ENCODE measurements at regions not wholly inside any gene's neighbourhood (a gene's known extent, or its start where the extent isn't known, plus 50 kb on each side); places are given as distances from the start of the nearest gene placed in this dataset.
A peak's percentile ranks its signal among the peaks of the same experiment; 100 is the strongest.

- Histone ChIP-seq H3K36me3 (ENCODE audit: insufficient read depth, low read length) (no peaks in the 10 kb centered on the region), H3K27ac (ENCODE audit: low read depth, low read length) (no peak overlapping the region), H3K9me3 (ENCODE audit: low read depth, low read length) (no peaks in the 10 kb centered on the region), H3K4me3 (ENCODE audit: insufficient read depth, low read length) (no peak overlapping the region), H2AFZ (ENCODE audit: low read length) (no peak overlapping the region), H3K79me2 (ENCODE audit: insufficient read depth, low read length) (no peaks in the 10 kb centered on the region), H3K4me2 (ENCODE audit: insufficient read depth, low read length) (no peak overlapping the region), H4K20me1 (ENCODE audit: insufficient read depth, low read length) (no peaks in the 10 kb centered on the region), H3K27me3 (ENCODE audit: insufficient read depth, low read length) (peaks cover 7% of the 10 kb centered on the region), H3K4me1 (ENCODE audit: insufficient read depth, low read length) (no peaks in the 10 kb centered on the region)
- no peak for TF ChIP-seq CTCF (IDR thresholded peaks at IDR 0.05; ENCODE audit: extremely low read depth, low read depth, low read length)
- DNase-seq (ENCODE audit: insufficient read length, low spot score, missing footprints): no peak
These were observed 178.2 kb downstream of the ENC1 start for GRCh38 chr5:74462356-74462755.

GRCh38 chr5:74461251-74461650, 179.3 kb downstream of the ENC1 start:
- H3K79me2 ChIP-seq (ENCODE audit: insufficient read depth, low read length): no peaks in the 10 kb centered on the region
- TF ChIP-seq CTCF (IDR thresholded peaks at IDR 0.05; ENCODE audit: extremely low read depth, low read depth, low read length): no peak
- DNase-seq (ENCODE audit: insufficient read length, low spot score, missing footprints): no peak
- H3K4me2 ChIP-seq (ENCODE audit: insufficient read depth, low read length): no peak overlapping the region
- H3K4me1 ChIP-seq (ENCODE audit: insufficient read depth, low read length): no peaks in the 10 kb centered on the region
- peaks cover 7% of the 10 kb centered on the region for H3K27me3 ChIP-seq (ENCODE audit: insufficient read depth, low read length)
- no peaks in the 10 kb centered on the region for H3K36me3 ChIP-seq (ENCODE audit: insufficient read depth, low read length)
- H2AFZ ChIP-seq (ENCODE audit: low read length): no peak overlapping the region
- H3K27ac ChIP-seq (ENCODE audit: low read depth, low read length): no peak overlapping the region
- H3K4me3 ChIP-seq (ENCODE audit: insufficient read depth, low read length): no peak overlapping the region
- no peaks in the 10 kb centered on the region for H3K9me3 ChIP-seq (ENCODE audit: low read depth, low read length)
- H4K20me1 ChIP-seq (ENCODE audit: insufficient read depth, low read length): no peaks in the 10 kb centered on the region

GRCh38 chr5:74460694-74461093, 179.8 kb downstream of the ENC1 start:
- H2AFZ ChIP-seq (ENCODE audit: low read length): peak overlapping the region; percentile 44
- no peak overlapping the region for H3K4me3 ChIP-seq (ENCODE audit: insufficient read depth, low read length)
- no peaks in the 10 kb centered on the region for H3K9me3 ChIP-seq (ENCODE audit: low read depth, low read length)
- no peak for TF ChIP-seq CTCF (IDR thresholded peaks at IDR 0.05; ENCODE audit: extremely low read depth, low read depth, low read length)
- no peak overlapping the region for H3K27ac ChIP-seq (ENCODE audit: low read depth, low read length)
- no peaks in the 10 kb centered on the region for H4K20me1 ChIP-seq (ENCODE audit: insufficient read depth, low read length)
- no peak overlapping the region for H3K4me2 ChIP-seq (ENCODE audit: insufficient read depth, low read length)
- no peak for DNase-seq (ENCODE audit: insufficient read length, low spot score, missing footprints)
- H3K79me2 ChIP-seq (ENCODE audit: insufficient read depth, low read length): no peaks in the 10 kb centered on the region
- peaks cover 7% of the 10 kb centered on the region for H3K27me3 ChIP-seq (ENCODE audit: insufficient read depth, low read length)
- H3K4me1 ChIP-seq (ENCODE audit: insufficient read depth, low read length): no peaks in the 10 kb centered on the region
- no peaks in the 10 kb centered on the region for H3K36me3 ChIP-seq (ENCODE audit: insufficient read depth, low read length)

GRCh38 chr5:74459984-74460383, 180.5 kb downstream of the ENC1 start:
- no peaks in the 10 kb centered on the region for H3K4me1 ChIP-seq (ENCODE audit: insufficient read depth, low read length)
- no peak overlapping the region for H3K4me2 ChIP-seq (ENCODE audit: insufficient read depth, low read length)
- H3K79me2 ChIP-seq (ENCODE audit: insufficient read depth, low read length): no peaks in the 10 kb centered on the region
- TF ChIP-seq CTCF (IDR thresholded peaks at IDR 0.05; ENCODE audit: extremely low read depth, low read depth, low read length): no peak
- peaks cover 7% of the 10 kb centered on the region for H3K27me3 ChIP-seq (ENCODE audit: insufficient read depth, low read length)
- no peak overlapping the region for H2AFZ ChIP-seq (ENCODE audit: low read length)
- no peaks in the 10 kb centered on the region for H4K20me1 ChIP-seq (ENCODE audit: insufficient read depth, low read length)
- no peak overlapping the region for H3K4me3 ChIP-seq (ENCODE audit: insufficient read depth, low read length)
- no peaks in the 10 kb centered on the region for H3K9me3 ChIP-seq (ENCODE audit: low read depth, low read length)
- H3K27ac ChIP-seq (ENCODE audit: low read depth, low read length): no peak overlapping the region
- H3K36me3 ChIP-seq (ENCODE audit: insufficient read depth, low read length): no peaks in the 10 kb centered on the region
- no peak for DNase-seq (ENCODE audit: insufficient read length, low spot score, missing footprints)
